ENCODE measurements at regions not wholly inside any gene's neighbourhood (a gene's known extent, or its start where the extent isn't known, plus 50 kb on each side); places are given as distances from the start of the nearest gene placed in this dataset.

- TF ChIP-seq CTCF (IDR thresholded peaks at IDR 0.05) (no peak), POLR2A (IDR thresholded peaks at IDR 0.05) (no peak)
- no peaks in the 10 kb centered on the region for H3K4me1 ChIP-seq
- no peaks in the 10 kb centered on the region for H3K9me3 ChIP-seq
- DNase-seq, result no peak
- H3K4me3 ChIP-seq, result no peak overlapping the region
- no peak overlapping the region for H3K27ac ChIP-seq
- H3K36me3 ChIP-seq, result no peaks in the 10 kb centered on the region
- no peaks in the 10 kb centered on the region for H3K27me3 ChIP-seq
These were observed 313.9 kb upstream of the CTNNB1 start for GRCh38 chr3:40885430-40885829.

- Histone ChIP-seq H3K4me1 (no peaks in the 10 kb centered on the region), H3K9me3 (no peaks in the 10 kb centered on the region), H3K27ac (no peak overlapping the region), H3K4me3 (no peak overlapping the region), H3K36me3 (no peaks in the 10 kb centered on the region), H3K27me3 (no peaks in the 10 kb centered on the region)
- DNase-seq, result no peak
- TF ChIP-seq POLR2A (IDR thresholded peaks at IDR 0.05) (no peak), CTCF (IDR thresholded peaks at IDR 0.05) (no peak)
These were observed 312.5 kb upstream of the CTNNB1 start for GRCh38 chr3:40886660-40887425.

- Histone ChIP-seq H3K9me3 (no peaks in the 10 kb centered on the region), H3K36me3 (no peaks in the 10 kb centered on the region), H3K4me3 (no peak overlapping the region), H3K4me1 (no peaks in the 10 kb centered on the region), H3K27ac (no peak overlapping the region), H3K27me3 (no peaks in the 10 kb centered on the region)
- TF ChIP-seq POLR2A (IDR thresholded peaks at IDR 0.05) (no peak), CTCF (IDR thresholded peaks at IDR 0.05) (no peak)
- DNase-seq, result no peak
These were observed 308.1 kb upstream of the CTNNB1 start for GRCh38 chr3:40891186-40891585.

GRCh38 chr3:40895109-40895508 lies 304.2 kb upstream of the CTNNB1 start:
- no peak for TF ChIP-seq POLR2A (IDR thresholded peaks at IDR 0.05)
- no peak for TF ChIP-seq CTCF (IDR thresholded peaks at IDR 0.05)
- H3K27me3 ChIP-seq, result no peaks in the 10 kb centered on the region
- no peaks in the 10 kb centered on the region for H3K36me3 ChIP-seq
- H3K4me1 ChIP-seq, result no peaks in the 10 kb centered on the region
- no peak overlapping the region for H3K4me3 ChIP-seq
- no peak for DNase-seq
- H3K9me3 ChIP-seq, result no peaks in the 10 kb centered on the region
- no peak overlapping the region for H3K27ac ChIP-seq

- Histone ChIP-seq H3K4me3 (no peak overlapping the region), H3K27me3 (no peaks in the 10 kb centered on the region), H3K36me3 (no peaks in the 10 kb centered on the region), H3K9me3 (no peaks in the 10 kb centered on the region), H3K27ac (no peak overlapping the region), H3K4me1 (no peaks in the 10 kb centered on the region)
- no peak for DNase-seq
- TF ChIP-seq CTCF (IDR thresholded peaks at IDR 0.05) (no peak), POLR2A (IDR thresholded peaks at IDR 0.05) (no peak)
These were observed 300.0 kb upstream of the CTNNB1 start for GRCh38 chr3:40899286-40899712.
